ENCODE measurements at regions not wholly inside any gene's neighbourhood (a gene's known extent, or its start where the extent isn't known, plus 50 kb on each side); places are given as distances from the start of the nearest gene placed in this dataset.

- Histone ChIP-seq H3K27ac (no peak overlapping the region), H3K27me3 (no peaks in the 10 kb centered on the region), H3K4me3 (no peak overlapping the region), H3K9me3 (no peaks in the 10 kb centered on the region), H3K36me3 (no peaks in the 10 kb centered on the region), H3K4me1 (no peaks in the 10 kb centered on the region)
- TF ChIP-seq CTCF (IDR thresholded peaks at IDR 0.05): no peak
- DNase-seq (ENCODE audit: low spot score): no peak
Observed at GRCh38 chr14:30129807-30130206, 202.2 kb upstream of the PRKD1 start.

- Histone ChIP-seq H3K27ac (no peak overlapping the region), H3K4me3 (no peak overlapping the region), H3K27me3 (no peaks in the 10 kb centered on the region), H3K9me3 (no peaks in the 10 kb centered on the region), H3K4me1 (no peaks in the 10 kb centered on the region), H3K36me3 (no peaks in the 10 kb centered on the region)
- no peak for DNase-seq (ENCODE audit: low spot score)
- TF ChIP-seq CTCF (IDR thresholded peaks at IDR 0.05): no peak
Observed at GRCh38 chr14:30131581-30132097, 204.0 kb upstream of the PRKD1 start.

- H3K27ac ChIP-seq: no peak overlapping the region
- no peaks in the 10 kb centered on the region for H3K36me3 ChIP-seq
- no peak for DNase-seq (ENCODE audit: low spot score)
- no peak for TF ChIP-seq CTCF (IDR thresholded peaks at IDR 0.05)
- no peak overlapping the region for H3K4me3 ChIP-seq
- no peaks in the 10 kb centered on the region for H3K9me3 ChIP-seq
- H3K27me3 ChIP-seq: no peaks in the 10 kb centered on the region
- no peaks in the 10 kb centered on the region for H3K4me1 ChIP-seq
Observed at GRCh38 chr14:30132196-30132595, 204.5 kb upstream of the PRKD1 start.

GRCh38 chr14:30134936-30135335, 207.3 kb upstream of the PRKD1 start:
- H3K4me3 ChIP-seq: no peak overlapping the region
- DNase-seq (ENCODE audit: low spot score): no peak
- TF ChIP-seq CTCF (IDR thresholded peaks at IDR 0.05): no peak
- H3K27me3 ChIP-seq: no peaks in the 10 kb centered on the region
- H3K9me3 ChIP-seq: no peaks in the 10 kb centered on the region
- H3K4me1 ChIP-seq: no peaks in the 10 kb centered on the region
- H3K36me3 ChIP-seq: no peaks in the 10 kb centered on the region
- H3K27ac ChIP-seq: no peak overlapping the region

GRCh38 chr14:30138567-30138966, 210.9 kb upstream of the PRKD1 start:
- TF ChIP-seq CTCF (IDR thresholded peaks at IDR 0.05): no peak
- Histone ChIP-seq H3K27ac (no peak overlapping the region), H3K27me3 (no peaks in the 10 kb centered on the region), H3K36me3 (no peaks in the 10 kb centered on the region), H3K9me3 (no peaks in the 10 kb centered on the region), H3K4me3 (no peak overlapping the region), H3K4me1 (no peaks in the 10 kb centered on the region)
- DNase-seq (ENCODE audit: low spot score): no peak

- no peak for TF ChIP-seq CTCF (IDR thresholded peaks at IDR 0.05)
- no peak for DNase-seq (ENCODE audit: low spot score)
- Histone ChIP-seq H3K27me3 (no peaks in the 10 kb centered on the region), H3K9me3 (peaks cover 0 to 23% of the 10 kb centered on the region in 2 donors), H3K4me3 (no peak overlapping the region), H3K4me1 (no peaks in the 10 kb centered on the region), H3K36me3 (no peaks in the 10 kb centered on the region), H3K27ac (no peak overlapping the region)
Observed at GRCh38 chr14:30142216-30142615, 214.6 kb upstream of the PRKD1 start.

Data from right atrium auricular region (tissue), 2 donors.